ENCODE measurements at regions not wholly inside any gene's neighbourhood (a gene's known extent, or its start where the extent isn't known, plus 50 kb on each side); places are given as distances from the start of the nearest gene placed in this dataset.
"Not testable (repeated sequence)": the region's sequence is repeated elsewhere in the genome, so short reads cannot be mapped to it uniquely, and the experiment has no call there.

DNA sequence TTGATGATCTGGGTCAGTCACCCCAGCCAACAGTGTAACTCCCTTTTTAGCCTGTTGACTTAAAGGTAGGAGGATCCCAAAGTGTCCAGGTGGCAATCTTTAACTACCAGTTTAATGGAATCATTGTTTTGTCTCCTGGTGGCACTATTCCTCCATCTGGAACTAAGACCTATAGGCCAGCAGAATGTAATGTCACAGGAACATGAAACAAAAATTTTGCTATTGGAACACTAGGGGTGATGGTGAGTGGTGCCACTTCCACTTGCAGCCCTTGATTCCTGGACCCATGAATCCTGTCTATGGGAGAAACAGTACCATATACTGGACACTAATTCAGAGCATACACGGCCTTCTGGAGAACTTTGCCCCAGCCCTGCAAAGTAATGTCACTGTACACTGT lies 219.5 kb upstream of the RASA1 start:
- H3K27ac ChIP-seq (ENCODE audit: low read depth, low read length), result no peak overlapping the region
- H3K36me3 ChIP-seq (ENCODE audit: control insufficient read depth, insufficient read depth, low read length), result no peaks in the 10 kb centered on the region
- no peak overlapping the region for H3K4me3 ChIP-seq (ENCODE audit: low read length)
- H3K9ac ChIP-seq (ENCODE audit: low read length), result no peak overlapping the region
- H3K4me1 ChIP-seq (ENCODE audit: control insufficient read depth, insufficient read depth, low read length), result no peaks in the 10 kb centered on the region
- no peaks in the 10 kb centered on the region for H3K27me3 ChIP-seq (ENCODE audit: control insufficient read depth, insufficient read depth, low read length)

- not testable (repeated sequence) for H3K9ac ChIP-seq (ENCODE audit: low read length); H3K4me3 ChIP-seq (ENCODE audit: low read length); H3K36me3 ChIP-seq (ENCODE audit: control insufficient read depth, insufficient read depth, low read length); H3K27me3 ChIP-seq (ENCODE audit: control insufficient read depth, insufficient read depth, low read length); H3K27ac ChIP-seq (ENCODE audit: low read depth, low read length); H3K4me1 ChIP-seq (ENCODE audit: control insufficient read depth, insufficient read depth, low read length)
Measured at GRCh38 chr5:87049012-87049411, 218.7 kb upstream of the RASA1 start.

GRCh38 chr5:87051502-87052113 lies 216.1 kb upstream of the RASA1 start:
- Histone ChIP-seq H3K36me3 (ENCODE audit: control insufficient read depth, insufficient read depth, low read length) (no peaks in the 10 kb centered on the region), H3K27ac (ENCODE audit: low read depth, low read length) (no peak overlapping the region), H3K4me1 (ENCODE audit: control insufficient read depth, insufficient read depth, low read length) (no peaks in the 10 kb centered on the region), H3K27me3 (ENCODE audit: control insufficient read depth, insufficient read depth, low read length) (no peaks in the 10 kb centered on the region), H3K9ac (ENCODE audit: low read length) (no peak overlapping the region), H3K4me3 (ENCODE audit: low read length) (no peak overlapping the region)

- no peaks in the 10 kb centered on the region for H3K36me3 ChIP-seq (ENCODE audit: control insufficient read depth, insufficient read depth, low read length)
- no peak overlapping the region for H3K4me3 ChIP-seq (ENCODE audit: low read length)
- H3K4me1 ChIP-seq (ENCODE audit: control insufficient read depth, insufficient read depth, low read length), result no peaks in the 10 kb centered on the region
- no peak overlapping the region for H3K9ac ChIP-seq (ENCODE audit: low read length)
- H3K27ac ChIP-seq (ENCODE audit: low read depth, low read length), result no peak overlapping the region
- no peaks in the 10 kb centered on the region for H3K27me3 ChIP-seq (ENCODE audit: control insufficient read depth, insufficient read depth, low read length)
Measured at GRCh38 chr5:87053146-87053545, 214.5 kb upstream of the RASA1 start.

DNA sequence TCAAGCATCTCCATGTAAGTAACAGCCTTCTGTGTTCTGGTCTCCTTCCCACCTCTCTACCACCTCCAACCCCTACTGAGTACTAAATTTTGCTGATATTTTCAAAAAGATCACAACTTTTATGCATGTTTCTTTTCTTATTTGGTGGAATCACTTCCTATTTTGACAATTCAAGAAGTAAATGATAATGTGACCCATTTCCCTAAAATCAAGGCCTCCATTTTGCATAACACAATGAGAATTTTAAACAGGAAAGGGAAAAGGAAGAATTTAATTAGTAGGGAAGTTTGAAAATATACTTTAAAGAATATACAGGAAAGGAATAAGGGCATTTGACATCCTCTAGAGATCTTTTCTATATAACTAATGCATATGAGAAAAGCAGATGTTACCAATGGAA lies 212.9 kb upstream of the RASA1 start:
- no peak overlapping the region for H3K27ac ChIP-seq (ENCODE audit: low read depth, low read length)
- no peak overlapping the region for H3K4me3 ChIP-seq (ENCODE audit: low read length)
- H3K4me1 ChIP-seq (ENCODE audit: control insufficient read depth, insufficient read depth, low read length), result no peaks in the 10 kb centered on the region

GRCh38 chr5:87061046-87061445 lies 206.6 kb upstream of the RASA1 start:
- Histone ChIP-seq H3K27ac (ENCODE audit: low read depth, low read length) (no peak overlapping the region), H3K4me3 (ENCODE audit: low read length) (no peak overlapping the region), H3K9ac (ENCODE audit: low read length) (no peak overlapping the region), H3K4me1 (ENCODE audit: control insufficient read depth, insufficient read depth, low read length) (no peaks in the 10 kb centered on the region), H3K27me3 (ENCODE audit: control insufficient read depth, insufficient read depth, low read length) (no peaks in the 10 kb centered on the region), H3K36me3 (ENCODE audit: control insufficient read depth, insufficient read depth, low read length) (no peaks in the 10 kb centered on the region)

More for the DNA sequence above, 212.9 kb upstream of the RASA1 start:
- Histone ChIP-seq H3K36me3 (ENCODE audit: control insufficient read depth, insufficient read depth, low read length) (no peaks in the 10 kb centered on the region), H3K9ac (ENCODE audit: low read length) (no peak overlapping the region), H3K27me3 (ENCODE audit: control insufficient read depth, insufficient read depth, low read length) (no peaks in the 10 kb centered on the region)

GRCh38 chr5:87069311-87069710 lies 198.4 kb upstream of the RASA1 start:
- H3K9ac ChIP-seq (ENCODE audit: low read length), result no peak overlapping the region
- H3K27me3 ChIP-seq (ENCODE audit: control insufficient read depth, insufficient read depth, low read length), result no peaks in the 10 kb centered on the region
- no peak overlapping the region for H3K4me3 ChIP-seq (ENCODE audit: low read length)
- no peak overlapping the region for H3K27ac ChIP-seq (ENCODE audit: low read depth, low read length)
- no peaks in the 10 kb centered on the region for H3K36me3 ChIP-seq (ENCODE audit: control insufficient read depth, insufficient read depth, low read length)
- H3K4me1 ChIP-seq (ENCODE audit: control insufficient read depth, insufficient read depth, low read length), result no peaks in the 10 kb centered on the region

DNA sequence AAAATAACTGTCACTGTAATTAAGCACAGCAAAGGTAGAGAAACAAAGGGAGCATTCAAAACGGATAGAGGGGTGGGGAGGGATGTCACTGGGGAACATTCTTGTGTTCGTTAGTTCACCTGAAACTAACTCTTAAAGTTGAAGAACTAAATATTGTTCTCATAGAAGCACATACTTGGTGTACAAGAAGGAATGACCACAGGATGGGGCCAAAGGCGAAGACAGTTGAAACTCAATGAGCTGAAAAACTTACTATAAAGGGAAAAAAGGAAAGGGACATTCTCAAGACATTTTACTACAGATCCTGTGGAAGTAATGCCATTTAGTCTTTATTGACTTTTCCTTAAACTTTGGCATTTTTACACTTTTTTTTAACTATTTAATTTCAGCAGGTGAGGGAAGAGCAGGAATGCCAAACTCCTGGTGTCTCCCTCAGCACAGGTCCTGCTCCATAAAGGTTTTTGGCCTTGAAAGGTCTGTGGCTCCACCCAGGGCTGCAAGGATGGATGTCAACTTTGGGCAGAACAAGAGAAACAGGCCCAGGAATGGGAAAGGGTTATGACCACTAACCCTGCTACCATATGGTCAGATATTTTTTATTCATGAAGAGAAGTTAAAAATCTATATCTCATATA lies 197.6 kb upstream of the RASA1 start:
- H3K9ac ChIP-seq (ENCODE audit: low read length), result no peak overlapping the region
- H3K4me3 ChIP-seq (ENCODE audit: low read length), result no peak overlapping the region
- no peaks in the 10 kb centered on the region for H3K4me1 ChIP-seq (ENCODE audit: control insufficient read depth, insufficient read depth, low read length)
- H3K36me3 ChIP-seq (ENCODE audit: control insufficient read depth, insufficient read depth, low read length), result no peaks in the 10 kb centered on the region
- H3K27ac ChIP-seq (ENCODE audit: low read depth, low read length), result no peak overlapping the region
- no peaks in the 10 kb centered on the region for H3K27me3 ChIP-seq (ENCODE audit: control insufficient read depth, insufficient read depth, low read length)

DNA sequence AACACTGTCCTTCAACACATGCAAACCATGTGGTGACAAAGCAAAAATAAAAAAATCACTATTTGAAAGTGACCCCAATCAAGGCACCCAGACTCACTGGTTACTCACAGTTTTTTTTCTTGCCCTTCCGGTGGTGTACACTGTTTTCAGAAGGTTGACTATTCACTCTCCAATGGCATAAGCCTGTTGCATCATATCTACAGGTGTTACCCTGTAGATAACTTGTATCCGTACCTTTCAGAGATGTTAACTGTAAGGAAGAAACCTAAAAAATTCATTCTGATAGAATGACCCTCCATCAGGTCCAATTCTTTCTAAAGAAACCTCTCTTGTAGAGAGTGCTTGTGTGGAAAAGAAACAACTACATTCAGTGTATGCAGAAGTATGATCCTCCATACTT lies 193.6 kb upstream of the RASA1 start:
- no peaks in the 10 kb centered on the region for H3K4me1 ChIP-seq (ENCODE audit: control insufficient read depth, insufficient read depth, low read length)
- H3K4me3 ChIP-seq (ENCODE audit: low read length), result no peak overlapping the region
- no peaks in the 10 kb centered on the region for H3K27me3 ChIP-seq (ENCODE audit: control insufficient read depth, insufficient read depth, low read length)
- H3K27ac ChIP-seq (ENCODE audit: low read depth, low read length), result no peak overlapping the region
- H3K36me3 ChIP-seq (ENCODE audit: control insufficient read depth, insufficient read depth, low read length), result no peaks in the 10 kb centered on the region
- H3K9ac ChIP-seq (ENCODE audit: low read length), result no peak overlapping the region

GRCh38 chr5:87074934-87075541 lies 192.6 kb upstream of the RASA1 start:
- Histone ChIP-seq H3K27me3 (ENCODE audit: control insufficient read depth, insufficient read depth, low read length) (no peaks in the 10 kb centered on the region), H3K4me1 (ENCODE audit: control insufficient read depth, insufficient read depth, low read length) (no peaks in the 10 kb centered on the region), H3K4me3 (ENCODE audit: low read length) (no peak overlapping the region), H3K36me3 (ENCODE audit: control insufficient read depth, insufficient read depth, low read length) (no peaks in the 10 kb centered on the region), H3K27ac (ENCODE audit: low read depth, low read length) (no peak overlapping the region), H3K9ac (ENCODE audit: low read length) (no peak overlapping the region)

DNA sequence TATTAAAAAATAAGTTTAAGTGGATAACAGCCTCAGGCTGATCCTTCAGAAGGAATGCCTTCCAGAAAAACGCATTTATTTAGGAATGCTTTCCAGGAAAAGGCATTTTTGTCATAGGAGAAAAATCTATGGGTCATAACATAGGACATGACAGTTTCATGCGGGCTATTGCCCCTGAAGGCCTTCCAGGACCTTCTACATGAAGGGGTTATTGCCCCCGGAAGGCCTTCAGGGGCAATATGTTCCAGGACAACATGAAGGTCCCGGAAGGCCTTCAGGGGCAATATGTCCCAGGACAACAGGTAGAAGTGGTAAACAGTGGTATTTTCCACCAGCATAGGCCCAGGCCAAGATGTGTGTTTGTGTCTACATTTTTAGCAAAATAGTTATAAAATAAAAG lies 191.3 kb upstream of the RASA1 start:
- no peak overlapping the region for H3K4me3 ChIP-seq (ENCODE audit: low read length)
- no peak overlapping the region for H3K9ac ChIP-seq (ENCODE audit: low read length)
- H3K27ac ChIP-seq (ENCODE audit: low read depth, low read length), result no peak overlapping the region
- H3K4me1 ChIP-seq (ENCODE audit: control insufficient read depth, insufficient read depth, low read length), result no peaks in the 10 kb centered on the region
- no peaks in the 10 kb centered on the region for H3K36me3 ChIP-seq (ENCODE audit: control insufficient read depth, insufficient read depth, low read length)
- no peaks in the 10 kb centered on the region for H3K27me3 ChIP-seq (ENCODE audit: control insufficient read depth, insufficient read depth, low read length)

DNA sequence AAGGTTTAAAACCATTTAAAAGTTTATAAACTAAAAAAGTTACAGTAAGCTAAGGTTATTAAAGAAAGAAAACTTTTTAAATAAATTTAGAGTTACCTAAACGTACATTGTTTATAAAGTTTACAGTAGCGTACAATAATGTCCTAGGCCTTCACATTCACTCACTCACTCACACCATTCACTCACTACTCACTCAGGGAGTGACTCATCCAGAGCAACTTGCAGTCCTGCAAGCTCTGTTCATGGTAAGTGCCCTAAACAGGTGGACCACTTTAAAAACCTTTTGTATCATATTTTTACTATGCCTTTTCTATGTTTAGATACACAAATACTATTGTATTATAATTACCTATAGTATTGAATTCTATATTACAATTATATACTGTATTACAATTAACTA lies 190.8 kb upstream of the RASA1 start:
- H3K27ac ChIP-seq (ENCODE audit: low read depth, low read length), result no peak overlapping the region
- no peaks in the 10 kb centered on the region for H3K27me3 ChIP-seq (ENCODE audit: control insufficient read depth, insufficient read depth, low read length)
- no peaks in the 10 kb centered on the region for H3K36me3 ChIP-seq (ENCODE audit: control insufficient read depth, insufficient read depth, low read length)
- H3K4me3 ChIP-seq (ENCODE audit: low read length), result no peak overlapping the region
- no peak overlapping the region for H3K9ac ChIP-seq (ENCODE audit: low read length)
- no peaks in the 10 kb centered on the region for H3K4me1 ChIP-seq (ENCODE audit: control insufficient read depth, insufficient read depth, low read length)

- Histone ChIP-seq H3K4me1 (ENCODE audit: control insufficient read depth, insufficient read depth, low read length) (no peaks in the 10 kb centered on the region), H3K4me3 (ENCODE audit: low read length) (no peak overlapping the region), H3K9ac (ENCODE audit: low read length) (no peak overlapping the region), H3K36me3 (ENCODE audit: control insufficient read depth, insufficient read depth, low read length) (no peaks in the 10 kb centered on the region), H3K27me3 (ENCODE audit: control insufficient read depth, insufficient read depth, low read length) (no peaks in the 10 kb centered on the region), H3K27ac (ENCODE audit: low read depth, low read length) (no peak overlapping the region)
Measured at GRCh38 chr5:87079219-87079618, 188.5 kb upstream of the RASA1 start.

All from rectal smooth muscle tissue (tissue), 1 donor.